ENCODE measurements at regions not wholly inside any gene's neighbourhood (a gene's known extent, or its start where the extent isn't known, plus 50 kb on each side); places are given as distances from the start of the nearest gene placed in this dataset.
"Not testable (repeated sequence)": the region's sequence is repeated elsewhere in the genome, so short reads cannot be mapped to it uniquely, and the experiment has no call there.

- TF ChIP-seq, protein P1, sequence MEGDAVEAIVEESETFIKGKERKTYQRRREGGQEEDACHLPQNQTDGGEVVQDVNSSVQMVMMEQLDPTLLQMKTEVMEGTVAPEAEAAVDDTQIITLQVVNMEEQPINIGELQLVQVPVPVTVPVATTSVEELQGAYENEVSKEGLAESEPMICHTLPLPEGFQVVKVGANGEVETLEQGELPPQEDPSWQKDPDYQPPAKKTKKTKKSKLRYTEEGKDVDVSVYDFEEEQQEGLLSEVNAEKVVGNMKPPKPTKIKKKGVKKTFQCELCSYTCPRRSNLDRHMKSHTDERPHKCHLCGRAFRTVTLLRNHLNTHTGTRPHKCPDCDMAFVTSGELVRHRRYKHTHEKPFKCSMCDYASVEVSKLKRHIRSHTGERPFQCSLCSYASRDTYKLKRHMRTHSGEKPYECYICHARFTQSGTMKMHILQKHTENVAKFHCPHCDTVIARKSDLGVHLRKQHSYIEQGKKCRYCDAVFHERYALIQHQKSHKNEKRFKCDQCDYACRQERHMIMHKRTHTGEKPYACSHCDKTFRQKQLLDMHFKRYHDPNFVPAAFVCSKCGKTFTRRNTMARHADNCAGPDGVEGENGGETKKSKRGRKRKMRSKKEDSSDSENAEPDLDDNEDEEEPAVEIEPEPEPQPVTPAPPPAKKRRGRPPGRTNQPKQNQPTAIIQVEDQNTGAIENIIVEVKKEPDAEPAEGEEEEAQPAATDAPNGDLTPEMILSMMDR (IDR thresholded peaks at IDR 0.05) = no peak
- Histone ChIP-seq H3K9me3 (no peaks in the 10 kb centered on the region), H3K4me3 (no peak overlapping the region), H3K36me3 (ENCODE audit: low read depth) (no peaks in the 10 kb centered on the region), H3K4me1 (ENCODE audit: low read depth) (no peaks in the 10 kb centered on the region)
- ATAC-seq (no peak), DNase-seq (no peak)
- intact Hi-C loops (cut with DNase I, micrococcal nuclease) = no loop called here
Observed at GRCh38 chr10:64873088-64873487, 1351.9 kb downstream of the REEP3 start.

- Histone ChIP-seq H3K36me3 (ENCODE audit: low read depth) (no peaks in the 10 kb centered on the region), H3K4me1 (ENCODE audit: low read depth) (no peaks in the 10 kb centered on the region), H3K4me3 (no peak overlapping the region), H3K9me3 (no peaks in the 10 kb centered on the region)
- TF ChIP-seq, protein P1 (IDR thresholded peaks at IDR 0.05) = no peak
- DNase-seq = no peak
- ATAC-seq = no peak
- intact Hi-C loops (cut with DNase I, micrococcal nuclease) = no loop called here
Observed at GRCh38 chr10:64873959-64874358, 1352.8 kb downstream of the REEP3 start.

DNA sequence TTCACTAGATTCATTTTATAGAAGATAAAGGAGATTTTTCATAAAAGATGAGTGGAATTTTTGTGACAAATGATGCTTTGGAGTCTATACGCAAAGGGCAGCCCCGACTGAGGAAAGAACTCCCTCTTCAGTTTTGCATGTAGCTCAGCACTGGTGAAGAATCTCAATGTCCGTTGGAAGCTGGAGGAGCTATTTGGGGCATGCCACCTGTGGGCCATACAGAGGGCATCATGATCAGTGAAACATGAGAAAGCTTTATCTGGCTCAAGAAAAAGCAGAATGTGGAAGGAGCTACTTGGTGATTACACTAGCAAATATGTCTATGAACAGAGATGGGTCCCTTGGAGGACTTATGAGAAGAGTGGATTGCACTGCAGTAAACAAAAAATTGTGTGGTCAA lies 1359.3 kb downstream of the REEP3 start:
- H3K36me3 ChIP-seq (ENCODE audit: low read depth) = no peaks in the 10 kb centered on the region
- intact Hi-C loops (cut with DNase I, micrococcal nuclease) = no loop called here
- no peak for DNase-seq
- ATAC-seq = no peak
- H3K9me3 ChIP-seq = no peaks in the 10 kb centered on the region
- H3K4me1 ChIP-seq (ENCODE audit: low read depth) = no peaks in the 10 kb centered on the region
- TF ChIP-seq, protein P1 (IDR thresholded peaks at IDR 0.05) = no peak
- H3K4me3 ChIP-seq = no peak overlapping the region

GRCh38 chr10:64881257-64881656 lies 1360.1 kb downstream of the REEP3 start:
- H3K9me3 ChIP-seq = no peaks in the 10 kb centered on the region
- no peaks in the 10 kb centered on the region for H3K4me1 ChIP-seq (ENCODE audit: low read depth)
- no peak overlapping the region for H3K4me3 ChIP-seq
- DNase-seq (no peak), ATAC-seq (no peak)
- intact Hi-C loops (cut with DNase I, micrococcal nuclease) = no loop called here
- TF ChIP-seq, protein P1 (IDR thresholded peaks at IDR 0.05) = no peak
- H3K36me3 ChIP-seq (ENCODE audit: low read depth) = no peaks in the 10 kb centered on the region

DNA sequence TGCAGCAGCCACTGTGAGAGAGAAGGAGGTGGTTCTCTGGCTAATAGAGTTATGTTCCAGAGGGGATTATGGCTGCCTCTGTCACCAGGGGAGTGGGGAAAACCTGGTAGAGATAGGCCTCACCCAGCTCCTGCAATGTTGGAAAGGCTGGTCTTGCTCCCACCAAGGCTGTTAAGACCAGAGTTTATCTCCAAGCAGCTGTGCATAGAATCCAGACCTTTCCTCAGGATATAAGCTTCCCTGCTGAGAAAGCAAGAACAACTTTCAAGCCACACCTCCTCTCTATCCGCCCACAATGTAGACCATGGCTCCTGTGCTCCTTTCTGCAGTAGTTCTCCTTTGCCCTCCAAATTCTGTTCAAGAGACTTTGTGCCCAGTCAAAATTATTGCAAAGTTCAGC lies 1375.4 kb downstream of the REEP3 start:
- Histone ChIP-seq H3K36me3 (ENCODE audit: low read depth) (no peaks in the 10 kb centered on the region), H3K4me3 (no peak overlapping the region), H3K9me3 (peaks cover 6% of the 10 kb centered on the region), H3K4me1 (ENCODE audit: low read depth) (no peaks in the 10 kb centered on the region)
- ATAC-seq (no peak), DNase-seq (no peak)
- intact Hi-C loops (cut with DNase I, micrococcal nuclease) = no loop called here
- TF ChIP-seq, protein P1 (IDR thresholded peaks at IDR 0.05) = no peak

GRCh38 chr10:64906311-64906710 lies 1385.1 kb downstream of the REEP3 start:
- ATAC-seq; DNase-seq; H3K4me3 ChIP-seq; H3K9me3 ChIP-seq; H3K36me3 ChIP-seq (ENCODE audit: low read depth); intact Hi-C loops (cut with DNase I, micrococcal nuclease); H3K4me1 ChIP-seq (ENCODE audit: low read depth): not testable (repeated sequence)

DNA sequence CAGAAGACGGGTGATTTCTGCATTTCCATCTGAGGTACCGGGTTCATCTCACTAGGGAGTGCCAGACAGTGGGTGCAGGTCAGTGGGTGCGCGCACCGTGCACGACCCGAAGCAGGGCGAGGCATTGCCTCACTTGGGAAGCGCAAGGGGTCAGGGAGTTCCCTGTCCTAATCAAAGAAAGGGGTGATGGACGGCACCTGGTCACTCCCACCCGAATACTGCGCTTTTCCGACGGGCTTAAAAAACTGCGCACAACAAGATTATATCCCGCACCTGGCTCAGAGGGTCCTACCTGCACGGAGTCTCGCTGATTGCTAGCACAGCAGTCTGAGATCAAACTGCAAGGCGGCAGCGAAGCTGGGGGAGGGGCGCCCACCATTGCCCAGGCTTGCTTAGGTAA lies 1403.1 kb downstream of the REEP3 start:
- ATAC-seq; H3K4me3 ChIP-seq; intact Hi-C loops (cut with DNase I, micrococcal nuclease); H3K4me1 ChIP-seq (ENCODE audit: low read depth); DNase-seq; H3K36me3 ChIP-seq (ENCODE audit: low read depth): not testable (repeated sequence)
- peaks cover 11% of the 10 kb centered on the region for H3K9me3 ChIP-seq
